ENCODE measurements at regions not wholly inside any gene's neighbourhood (a gene's known extent, or its start where the extent isn't known, plus 50 kb on each side); places are given as distances from the start of the nearest gene placed in this dataset.

DNA sequence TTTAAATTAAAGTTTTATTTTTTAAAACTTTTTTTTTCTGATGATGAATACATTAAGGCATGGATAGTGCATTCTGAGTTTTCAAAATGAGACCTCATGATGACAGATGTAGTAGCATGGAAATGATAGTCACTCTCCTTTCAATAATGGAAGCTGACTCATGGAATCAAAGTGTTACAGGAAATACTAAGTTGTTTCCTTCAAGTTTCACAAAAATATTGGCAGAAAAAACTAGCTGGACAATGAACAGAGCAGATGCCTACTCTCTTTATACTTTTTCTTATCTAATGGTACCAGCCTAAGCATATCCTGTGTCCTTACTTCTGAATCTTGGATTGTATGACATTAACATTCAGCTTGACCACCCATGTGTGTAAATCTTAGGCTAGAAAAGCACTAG is 1337.3 kb downstream of the PCDH9 start:
- no peak overlapping the region for H3K27ac ChIP-seq
- intact Hi-C loops (cut with DNase I): no loop called here
- H3K9ac ChIP-seq (ENCODE audit: low read depth in 2 of 2, low read length in 2 of 2): no peak overlapping the region
- TF ChIP-seq, protein P1, sequence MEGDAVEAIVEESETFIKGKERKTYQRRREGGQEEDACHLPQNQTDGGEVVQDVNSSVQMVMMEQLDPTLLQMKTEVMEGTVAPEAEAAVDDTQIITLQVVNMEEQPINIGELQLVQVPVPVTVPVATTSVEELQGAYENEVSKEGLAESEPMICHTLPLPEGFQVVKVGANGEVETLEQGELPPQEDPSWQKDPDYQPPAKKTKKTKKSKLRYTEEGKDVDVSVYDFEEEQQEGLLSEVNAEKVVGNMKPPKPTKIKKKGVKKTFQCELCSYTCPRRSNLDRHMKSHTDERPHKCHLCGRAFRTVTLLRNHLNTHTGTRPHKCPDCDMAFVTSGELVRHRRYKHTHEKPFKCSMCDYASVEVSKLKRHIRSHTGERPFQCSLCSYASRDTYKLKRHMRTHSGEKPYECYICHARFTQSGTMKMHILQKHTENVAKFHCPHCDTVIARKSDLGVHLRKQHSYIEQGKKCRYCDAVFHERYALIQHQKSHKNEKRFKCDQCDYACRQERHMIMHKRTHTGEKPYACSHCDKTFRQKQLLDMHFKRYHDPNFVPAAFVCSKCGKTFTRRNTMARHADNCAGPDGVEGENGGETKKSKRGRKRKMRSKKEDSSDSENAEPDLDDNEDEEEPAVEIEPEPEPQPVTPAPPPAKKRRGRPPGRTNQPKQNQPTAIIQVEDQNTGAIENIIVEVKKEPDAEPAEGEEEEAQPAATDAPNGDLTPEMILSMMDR (IDR thresholded peaks at IDR 0.05): no peak
- no peaks in the 10 kb centered on the region for H3K4me1 ChIP-seq
- no peak for DNase-seq
- H3K36me3 ChIP-seq: no peaks in the 10 kb centered on the region
- no peaks in the 10 kb centered on the region for H3K9me3 ChIP-seq
- no peak overlapping the region for H3K4me3 ChIP-seq
- no peaks in the 10 kb centered on the region for H3K27me3 ChIP-seq

DNA sequence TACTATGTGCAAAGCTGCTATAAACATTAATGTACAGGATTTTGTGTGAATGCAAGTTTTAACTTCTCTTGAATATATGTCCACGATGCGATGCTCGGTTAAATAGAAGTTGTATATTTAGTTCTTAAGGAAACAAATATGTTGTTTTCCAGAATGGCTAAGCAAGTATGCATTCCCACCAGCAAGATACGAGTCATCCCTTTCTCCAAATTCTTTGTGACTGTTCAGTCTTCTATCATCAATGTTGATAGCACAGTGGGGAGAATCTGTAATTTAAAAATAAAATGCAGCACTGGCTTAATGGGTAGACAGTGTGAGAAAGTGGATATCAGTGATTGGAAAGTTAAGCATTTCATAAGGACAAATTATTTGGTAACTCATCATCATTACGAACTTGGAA is 1340.8 kb downstream of the PCDH9 start:
- H3K27ac ChIP-seq: no peak overlapping the region
- H3K9ac ChIP-seq (ENCODE audit: low read depth in 2 of 2, low read length in 2 of 2): no peak overlapping the region
- H3K4me3 ChIP-seq: no peak overlapping the region
- TF ChIP-seq, protein P1 (IDR thresholded peaks at IDR 0.05): no peak
- no peaks in the 10 kb centered on the region for H3K36me3 ChIP-seq
- DNase-seq: no peak
- H3K9me3 ChIP-seq: no peaks in the 10 kb centered on the region
- no peaks in the 10 kb centered on the region for H3K27me3 ChIP-seq
- H3K4me1 ChIP-seq: no peaks in the 10 kb centered on the region
- intact Hi-C loops (cut with DNase I): no loop called here

DNA sequence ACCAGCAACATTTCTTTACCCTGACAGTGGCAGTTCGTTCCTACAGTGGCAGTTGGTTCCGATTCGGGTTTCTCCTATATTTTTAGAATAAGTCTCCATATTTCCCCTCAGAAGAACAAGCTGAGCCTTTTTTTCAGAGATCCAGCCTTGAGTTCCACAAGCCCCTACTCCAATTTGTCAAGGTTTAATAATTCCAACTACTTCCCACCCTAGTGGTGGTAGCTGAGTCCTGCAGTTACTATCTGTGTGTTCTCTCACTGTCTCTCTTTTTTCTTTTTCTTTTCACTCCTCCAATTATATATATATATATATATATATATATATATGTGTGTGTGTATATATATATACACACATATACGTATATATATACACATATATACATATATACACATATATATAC is 1347.3 kb downstream of the PCDH9 start:
- Histone ChIP-seq H3K36me3 (no peaks in the 10 kb centered on the region), H3K4me1 (no peaks in the 10 kb centered on the region), H3K9ac (ENCODE audit: low read depth in 2 of 2, low read length in 2 of 2) (no peak overlapping the region), H3K4me3 (no peak overlapping the region), H3K27ac (no peak overlapping the region), H3K27me3 (no peaks in the 10 kb centered on the region), H3K9me3 (no peaks in the 10 kb centered on the region)
- no peak for DNase-seq
- TF ChIP-seq, protein P1 (IDR thresholded peaks at IDR 0.05): no peak
- intact Hi-C loops (cut with DNase I): no loop called here

GRCh38 chr13:65881561-65882155 is 1348.5 kb downstream of the PCDH9 start:
- Histone ChIP-seq H3K36me3 (no peaks in the 10 kb centered on the region), H3K9ac (ENCODE audit: low read depth in 2 of 2, low read length in 2 of 2) (no peak overlapping the region), H3K9me3 (no peaks in the 10 kb centered on the region), H3K27ac (no peak overlapping the region), H3K27me3 (no peaks in the 10 kb centered on the region), H3K4me3 (no peak overlapping the region), H3K4me1 (no peaks in the 10 kb centered on the region)
- TF ChIP-seq, protein P1 (IDR thresholded peaks at IDR 0.05): no peak
- no peak for DNase-seq
- intact Hi-C loops (cut with DNase I): no loop called here

GRCh38 chr13:65875031-65875430 is 1355.1 kb downstream of the PCDH9 start:
- Histone ChIP-seq H3K4me3 (no peak overlapping the region), H3K9ac (ENCODE audit: low read depth in 2 of 2, low read length in 2 of 2) (no peak overlapping the region), H3K36me3 (no peaks in the 10 kb centered on the region), H3K4me1 (no peaks in the 10 kb centered on the region), H3K27me3 (no peaks in the 10 kb centered on the region), H3K9me3 (no peaks in the 10 kb centered on the region), H3K27ac (no peak overlapping the region)
- TF ChIP-seq, protein P1 (IDR thresholded peaks at IDR 0.05): no peak
- DNase-seq: no peak
- intact Hi-C loops (cut with DNase I): no loop called here

Measured in colonic mucosa (tissue), 4 donors.